BE2C (cell line): ENCODE measurements at regions not wholly inside any gene's neighbourhood (a gene's known extent, or its start where the extent isn't known, plus 50 kb on each side); places are given as distances from the start of the nearest gene placed in this dataset.

Experiments used
- DNase-seq: peaks from one replicate; pipeline ENCODE4 v3.0.0-alpha.2; 2020
- H3K27me3 ChIP-seq: fragments of 250-450 bp; sonication (Bioruptor Pico); 2 replicates; pipeline ENCODE4 v1.5.1; 2020; ENCODE audit warnings: mild to moderate bottlenecking
- H3K36me3 ChIP-seq: fragments of 250-450 bp; sonication (Bioruptor Pico); 2 replicates; pipeline ENCODE4 v1.5.1; 2020; ENCODE audit warnings: mild to moderate bottlenecking
- H3K4me1 ChIP-seq: fragments of 250-450 bp; sonication (Bioruptor Pico); 2 replicates; pipeline ENCODE4 v1.5.1; 2020
- H3K4me3 ChIP-seq: 2 replicates; pipeline ENCODE4 v1.5.1; 2011; ENCODE audit warnings: low read depth, low read length
- H3K9me3 ChIP-seq: fragments of 250-450 bp; sonication (Bioruptor Pico); 2 replicates; pipeline ENCODE4 v1.5.1; 2020
- TF ChIP-seq, protein P1 (sequence below): IDR thresholded peaks from 2 replicates; pipeline ENCODE4 v1.5.1; 2012; ENCODE audit warnings: mild to moderate bottlenecking, low read depth, low read length

DNA sequence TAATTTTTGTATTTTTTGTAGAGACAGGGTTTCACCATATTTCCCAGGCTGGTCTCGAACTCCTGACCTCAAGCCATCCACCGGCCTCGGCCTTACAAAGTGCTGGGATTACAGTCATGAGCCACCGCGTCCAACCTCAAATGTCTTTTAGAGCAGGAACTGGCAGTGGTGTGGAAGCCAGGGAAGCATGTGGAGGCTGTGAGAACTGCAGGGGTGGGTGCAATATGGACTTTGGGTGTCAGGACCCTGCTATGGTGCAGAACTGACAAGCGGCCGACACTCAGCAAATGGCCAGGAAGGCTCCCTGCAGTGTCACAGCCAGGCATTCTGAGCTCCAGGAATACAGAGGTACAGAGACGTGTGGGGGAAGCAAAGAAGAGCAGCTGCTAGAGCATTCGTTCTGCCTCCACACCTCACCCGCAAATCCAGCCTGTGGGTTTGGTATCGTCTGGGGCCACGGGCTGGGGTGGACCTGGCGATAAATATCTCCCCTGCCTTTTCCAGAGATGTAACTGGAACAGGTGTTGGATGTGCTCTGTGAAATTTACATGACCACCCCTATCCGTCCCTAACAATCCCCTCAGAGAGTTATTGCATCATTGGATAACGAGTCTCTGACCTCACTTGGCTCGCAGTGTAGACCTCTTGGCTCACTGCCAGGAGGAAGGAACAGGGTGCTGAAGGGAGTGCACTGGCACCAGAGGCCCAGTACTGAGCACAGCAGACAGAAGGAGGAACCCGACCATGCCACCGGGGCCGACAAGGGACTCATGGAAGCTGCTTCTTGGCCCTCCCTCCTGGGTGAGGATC is 624.7 kb upstream of the B3GAT1 start:
- H3K4me1 ChIP-seq, result no peaks in the 10 kb centered on the region
- H3K9me3 ChIP-seq, result no peaks in the 10 kb centered on the region; the same call in 1 of the 2 replicates
- TF ChIP-seq, protein P1, sequence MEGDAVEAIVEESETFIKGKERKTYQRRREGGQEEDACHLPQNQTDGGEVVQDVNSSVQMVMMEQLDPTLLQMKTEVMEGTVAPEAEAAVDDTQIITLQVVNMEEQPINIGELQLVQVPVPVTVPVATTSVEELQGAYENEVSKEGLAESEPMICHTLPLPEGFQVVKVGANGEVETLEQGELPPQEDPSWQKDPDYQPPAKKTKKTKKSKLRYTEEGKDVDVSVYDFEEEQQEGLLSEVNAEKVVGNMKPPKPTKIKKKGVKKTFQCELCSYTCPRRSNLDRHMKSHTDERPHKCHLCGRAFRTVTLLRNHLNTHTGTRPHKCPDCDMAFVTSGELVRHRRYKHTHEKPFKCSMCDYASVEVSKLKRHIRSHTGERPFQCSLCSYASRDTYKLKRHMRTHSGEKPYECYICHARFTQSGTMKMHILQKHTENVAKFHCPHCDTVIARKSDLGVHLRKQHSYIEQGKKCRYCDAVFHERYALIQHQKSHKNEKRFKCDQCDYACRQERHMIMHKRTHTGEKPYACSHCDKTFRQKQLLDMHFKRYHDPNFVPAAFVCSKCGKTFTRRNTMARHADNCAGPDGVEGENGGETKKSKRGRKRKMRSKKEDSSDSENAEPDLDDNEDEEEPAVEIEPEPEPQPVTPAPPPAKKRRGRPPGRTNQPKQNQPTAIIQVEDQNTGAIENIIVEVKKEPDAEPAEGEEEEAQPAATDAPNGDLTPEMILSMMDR, result no peak
- no peak for DNase-seq
- no peak overlapping the region for H3K4me3 ChIP-seq
- no peaks in the 10 kb centered on the region for H3K27me3 ChIP-seq
- H3K36me3 ChIP-seq, result no peaks in the 10 kb centered on the region

DNA sequence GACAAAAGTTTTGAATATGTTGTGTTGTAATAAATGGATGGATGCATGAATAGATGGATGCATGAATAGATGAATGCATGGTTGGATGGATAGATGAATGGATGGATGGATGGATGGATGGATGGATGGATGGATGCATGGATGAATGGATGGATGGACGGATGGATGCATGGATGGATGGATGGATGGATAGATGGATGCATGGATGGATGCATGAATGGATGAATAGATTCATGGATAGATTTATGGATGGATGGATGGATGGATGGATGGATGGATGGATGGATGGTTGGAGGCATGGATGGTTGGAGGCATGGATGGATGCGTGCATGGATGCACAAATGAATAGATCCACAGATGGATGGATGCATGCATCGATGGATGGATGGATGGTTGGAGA is 623.2 kb upstream of the B3GAT1 start:
- H3K27me3 ChIP-seq, result no peaks in the 10 kb centered on the region
- no peaks in the 10 kb centered on the region for H3K36me3 ChIP-seq
- H3K4me3 ChIP-seq, result no peak overlapping the region

DNA sequence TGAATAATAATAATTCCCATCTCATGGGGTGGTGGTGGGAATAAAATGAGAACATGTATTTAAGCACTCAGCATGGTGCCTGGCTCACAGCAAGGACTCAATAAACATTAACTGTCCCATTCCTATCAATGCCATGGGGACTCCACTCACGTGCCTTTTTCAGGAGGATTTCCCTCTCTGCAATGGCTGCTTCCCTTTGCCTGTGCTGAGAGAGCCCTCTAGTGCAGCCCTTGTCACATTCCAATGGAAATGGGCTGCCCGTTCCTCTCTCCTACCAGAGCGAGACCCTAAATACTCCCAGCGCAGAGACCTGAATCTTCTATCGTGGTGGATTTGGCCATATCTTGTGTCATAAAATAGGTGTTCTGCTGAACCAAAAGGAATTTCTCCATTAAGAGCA is 621.5 kb upstream of the B3GAT1 start:
- no peaks in the 10 kb centered on the region; the same call in 1 of the 2 replicates for H3K9me3 ChIP-seq
- TF ChIP-seq, protein P1, result peak; percentile 17
- no peaks in the 10 kb centered on the region for H3K36me3 ChIP-seq
- H3K4me1 ChIP-seq, result no peaks in the 10 kb centered on the region
- no peak for DNase-seq
- no peaks in the 10 kb centered on the region for H3K27me3 ChIP-seq
- H3K4me3 ChIP-seq, result no peak overlapping the region

More for the DNA sequence above, 623.2 kb upstream of the B3GAT1 start:
- H3K4me1 ChIP-seq, result no peaks in the 10 kb centered on the region
- no peak for DNase-seq
- no peaks in the 10 kb centered on the region; the same call in 1 of the 2 replicates for H3K9me3 ChIP-seq
- TF ChIP-seq, protein P1, result no peak

DNA sequence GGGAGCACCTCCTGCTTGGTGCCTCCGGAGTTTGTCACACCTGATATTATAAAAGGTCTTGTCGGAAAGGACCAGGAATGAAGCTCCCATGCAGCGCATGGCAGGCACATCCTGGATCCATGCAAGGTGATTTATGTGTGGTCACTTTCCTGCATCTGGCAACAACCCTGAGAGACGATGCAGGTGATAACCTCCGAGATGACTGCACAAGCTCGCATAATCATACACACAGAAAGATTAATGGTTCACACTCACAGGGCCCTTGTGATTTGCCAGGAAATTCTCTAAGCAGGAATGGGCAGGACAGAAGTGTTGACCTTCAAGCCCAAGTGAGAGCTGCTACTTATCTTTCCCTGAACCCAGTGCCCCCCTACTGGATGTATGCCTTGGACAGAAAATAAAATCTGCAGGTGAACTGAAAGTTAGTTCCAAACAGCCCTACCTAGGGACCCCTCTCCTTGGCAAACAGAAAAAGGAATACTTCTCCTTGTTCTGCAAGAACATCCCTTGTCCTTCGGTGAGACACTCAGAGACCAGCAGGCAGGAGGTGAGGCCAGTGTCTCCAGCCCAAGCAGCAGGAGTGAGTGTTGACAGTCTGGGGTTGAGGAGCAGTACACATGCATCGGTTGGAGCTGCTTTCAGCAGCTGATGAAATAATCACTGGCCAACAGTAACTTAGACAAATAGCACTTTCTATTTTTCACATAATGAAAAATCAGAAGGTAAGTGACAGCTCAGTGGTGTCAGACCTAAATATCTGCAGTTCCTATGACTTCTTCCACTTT is 619.4 kb upstream of the B3GAT1 start:
- DNase-seq, result no peak
- Histone ChIP-seq H3K9me3 (no peaks in the 10 kb centered on the region), H3K36me3 (no peaks in the 10 kb centered on the region), H3K4me3 (no peak overlapping the region), H3K4me1 (no peaks in the 10 kb centered on the region), H3K27me3 (no peaks in the 10 kb centered on the region)
- TF ChIP-seq, protein P1, result no peak

DNA sequence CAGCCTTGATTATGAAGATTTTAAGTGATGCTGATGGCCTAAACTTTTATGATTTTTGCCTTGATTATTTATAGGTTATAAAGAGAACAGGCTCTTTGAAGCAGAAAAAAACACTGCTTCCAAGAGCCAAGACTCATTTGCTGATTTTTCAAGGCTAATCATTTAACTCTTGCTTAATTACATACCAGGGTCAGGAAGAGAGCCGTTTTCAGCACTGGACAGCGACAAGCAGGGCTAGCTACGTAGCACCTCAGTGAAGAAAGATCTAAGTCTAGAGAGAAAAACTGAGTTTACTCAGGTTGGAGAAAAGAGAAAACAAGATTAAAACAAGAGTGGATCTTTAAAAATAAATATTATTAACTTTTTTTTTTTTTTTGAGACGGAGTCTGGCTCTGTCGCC is 615.4 kb upstream of the B3GAT1 start:
- no peaks in the 10 kb centered on the region for H3K27me3 ChIP-seq

More for the DNA sequence above, 615.4 kb upstream of the B3GAT1 start:
- no peaks in the 10 kb centered on the region for H3K4me1 ChIP-seq
- TF ChIP-seq, protein P1, result no peak
- DNase-seq, result no peak
- H3K4me3 ChIP-seq, result no peak overlapping the region
- H3K36me3 ChIP-seq, result no peaks in the 10 kb centered on the region
- H3K9me3 ChIP-seq, result no peaks in the 10 kb centered on the region; the same call in 1 of the 2 replicates
